ENCODE measurements at regions not wholly inside any gene's neighbourhood (a gene's known extent, or its start where the extent isn't known, plus 50 kb on each side); places are given as distances from the start of the nearest gene placed in this dataset.

DNA sequence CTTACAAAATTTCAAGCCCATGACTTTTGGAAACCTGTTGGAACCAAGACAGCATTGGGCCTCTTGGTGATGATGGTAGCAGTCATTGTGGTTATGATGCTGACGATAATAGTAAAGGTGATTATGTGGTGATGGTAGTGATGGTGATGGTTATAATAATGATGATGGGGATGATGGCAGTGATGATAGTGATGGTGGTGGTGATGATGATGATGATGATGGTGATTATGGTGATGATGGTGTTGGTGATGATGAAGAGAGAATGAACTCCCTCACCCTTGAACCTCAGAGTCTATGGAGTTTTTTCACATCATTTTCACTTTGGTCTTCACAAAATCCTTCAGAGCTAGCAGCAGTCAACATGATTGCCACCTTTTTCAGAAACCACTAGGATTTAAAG, 105.3 kb upstream of the ASIC2 start:
- no peak for DNase-seq (ENCODE audit: low spot score in 2 of 2)
- Histone ChIP-seq H3K36me3 (no peaks in the 10 kb centered on the region), H3K27ac (no peak overlapping the region), H3K4me3 (no peak overlapping the region), H3K27me3 (no peaks in the 10 kb centered on the region), H3K4me1 (no peaks in the 10 kb centered on the region), H3K9me3 (no peaks in the 10 kb centered on the region)
- WGBS: 100% methylated on average over 1 of the region's 1 CpG
- TF ChIP-seq EP300 (IDR thresholded peaks at IDR 0.05) (no peak), POLR2AphosphoS5 (IDR thresholded peaks at IDR 0.05) (no peak), POLR2A (IDR thresholded peaks at IDR 0.05) (no peak)
- TF ChIP-seq, protein P1, sequence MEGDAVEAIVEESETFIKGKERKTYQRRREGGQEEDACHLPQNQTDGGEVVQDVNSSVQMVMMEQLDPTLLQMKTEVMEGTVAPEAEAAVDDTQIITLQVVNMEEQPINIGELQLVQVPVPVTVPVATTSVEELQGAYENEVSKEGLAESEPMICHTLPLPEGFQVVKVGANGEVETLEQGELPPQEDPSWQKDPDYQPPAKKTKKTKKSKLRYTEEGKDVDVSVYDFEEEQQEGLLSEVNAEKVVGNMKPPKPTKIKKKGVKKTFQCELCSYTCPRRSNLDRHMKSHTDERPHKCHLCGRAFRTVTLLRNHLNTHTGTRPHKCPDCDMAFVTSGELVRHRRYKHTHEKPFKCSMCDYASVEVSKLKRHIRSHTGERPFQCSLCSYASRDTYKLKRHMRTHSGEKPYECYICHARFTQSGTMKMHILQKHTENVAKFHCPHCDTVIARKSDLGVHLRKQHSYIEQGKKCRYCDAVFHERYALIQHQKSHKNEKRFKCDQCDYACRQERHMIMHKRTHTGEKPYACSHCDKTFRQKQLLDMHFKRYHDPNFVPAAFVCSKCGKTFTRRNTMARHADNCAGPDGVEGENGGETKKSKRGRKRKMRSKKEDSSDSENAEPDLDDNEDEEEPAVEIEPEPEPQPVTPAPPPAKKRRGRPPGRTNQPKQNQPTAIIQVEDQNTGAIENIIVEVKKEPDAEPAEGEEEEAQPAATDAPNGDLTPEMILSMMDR (IDR thresholded peaks at IDR 0.05): no peak

DNA sequence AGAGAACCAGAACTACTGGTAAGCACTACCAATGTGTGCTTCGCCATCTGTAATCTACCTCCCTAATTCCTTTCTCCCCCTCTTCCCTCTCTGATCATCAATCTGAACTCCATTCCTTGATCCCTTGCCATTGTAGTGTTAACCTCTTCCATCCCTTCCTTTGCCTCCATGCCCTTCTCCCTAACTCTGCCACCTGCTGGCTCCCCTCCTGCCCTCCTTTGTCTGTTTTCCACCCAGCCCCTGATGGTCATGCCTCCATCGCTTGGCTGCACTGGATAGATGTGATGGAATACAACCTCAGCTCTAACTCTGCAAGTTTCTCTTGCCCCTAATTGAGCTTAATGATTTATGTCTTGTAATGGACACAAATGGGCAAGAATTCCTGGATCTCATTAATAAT, 108.2 kb upstream of the ASIC2 start:
- Histone ChIP-seq H3K4me3 (no peak overlapping the region), H3K9me3 (no peaks in the 10 kb centered on the region), H3K27me3 (no peaks in the 10 kb centered on the region), H3K36me3 (no peaks in the 10 kb centered on the region), H3K4me1 (no peaks in the 10 kb centered on the region), H3K27ac (no peak overlapping the region)
- TF ChIP-seq, protein P1 (IDR thresholded peaks at IDR 0.05): no peak
- no peak for TF ChIP-seq POLR2A (IDR thresholded peaks at IDR 0.05)
- 91% methylated on average over 2 of the region's 2 CpGs for WGBS
- DNase-seq (ENCODE audit: low spot score in 2 of 2): no peak

DNA sequence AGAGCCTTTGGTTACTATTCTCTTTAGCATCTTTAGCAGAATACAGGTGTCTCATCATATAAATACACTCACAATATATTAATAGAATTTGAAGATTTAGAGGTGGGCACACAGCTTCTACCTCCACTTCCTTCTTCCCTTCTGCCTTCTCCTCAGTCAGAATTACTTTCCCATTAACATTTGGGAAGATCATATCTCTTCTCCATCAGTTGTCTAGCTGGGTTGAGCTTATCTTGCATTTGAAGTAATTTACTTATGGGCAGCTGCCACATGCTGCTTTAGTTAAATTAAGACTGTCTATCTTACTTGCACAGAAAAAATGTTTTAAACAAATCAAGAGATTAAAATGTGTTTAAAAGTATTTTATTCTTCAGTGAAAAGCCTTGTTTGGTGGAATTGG, 110.1 kb upstream of the ASIC2 start:
- Histone ChIP-seq H3K27me3 (no peaks in the 10 kb centered on the region), H3K9me3 (no peaks in the 10 kb centered on the region), H3K4me3 (no peak overlapping the region), H3K4me1 (no peaks in the 10 kb centered on the region), H3K27ac (no peak overlapping the region), H3K36me3 (no peaks in the 10 kb centered on the region)
- DNase-seq (ENCODE audit: low spot score in 2 of 2): no peak
- TF ChIP-seq EP300 (IDR thresholded peaks at IDR 0.05): no peak
- TF ChIP-seq, protein P1 (IDR thresholded peaks at IDR 0.05): no peak
- no peak for TF ChIP-seq POLR2AphosphoS5 (IDR thresholded peaks at IDR 0.05)

DNA sequence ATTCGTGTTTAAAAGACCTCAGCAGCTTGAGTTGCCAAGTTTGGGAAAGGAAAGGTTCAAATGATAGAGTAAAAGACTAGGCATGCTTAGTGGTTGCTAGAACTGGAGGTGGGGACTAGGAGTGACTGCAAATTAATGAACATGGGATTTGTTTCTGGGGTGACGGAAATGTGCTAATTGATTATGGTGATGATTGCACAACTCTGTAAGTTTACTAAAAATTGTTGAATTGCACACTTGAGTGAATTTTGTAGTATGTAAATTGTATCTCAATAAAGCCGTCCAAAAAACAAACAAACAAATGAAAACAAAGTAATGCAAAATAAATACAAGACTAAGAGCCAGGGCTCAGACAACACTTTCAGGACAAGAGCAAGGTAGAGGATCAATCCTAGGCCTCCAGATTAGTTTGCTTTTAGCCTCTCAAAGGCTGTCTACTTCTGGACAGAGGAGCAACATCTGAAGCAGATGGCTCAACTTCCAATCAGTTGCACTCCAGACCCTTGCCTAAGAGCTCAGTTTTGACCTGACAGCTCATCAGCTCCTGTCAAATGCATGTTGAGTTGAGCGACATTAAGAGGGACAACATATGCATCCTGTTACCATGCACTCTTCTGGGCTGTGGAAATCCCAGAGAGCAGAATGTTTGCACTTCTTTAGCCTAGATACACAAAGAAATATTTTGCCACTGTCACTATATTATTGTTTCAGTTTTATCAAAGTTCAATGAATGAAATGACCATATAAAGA, 111.2 kb upstream of the ASIC2 start:
- H3K27me3 ChIP-seq: no peaks in the 10 kb centered on the region
- 85% methylated on average over 4 of the region's 4 CpGs for WGBS
- H3K4me1 ChIP-seq: no peaks in the 10 kb centered on the region
- no peaks in the 10 kb centered on the region for H3K36me3 ChIP-seq
- H3K9me3 ChIP-seq: no peaks in the 10 kb centered on the region
- H3K4me3 ChIP-seq: no peak overlapping the region
- DNase-seq (ENCODE audit: low spot score in 2 of 2): no peak
- TF ChIP-seq, protein P1 (IDR thresholded peaks at IDR 0.05): no peak
- TF ChIP-seq POLR2AphosphoS5 (IDR thresholded peaks at IDR 0.05) (no peak), EP300 (IDR thresholded peaks at IDR 0.05) (no peak), POLR2A (IDR thresholded peaks at IDR 0.05) (no peak)
- no peak overlapping the region for H3K27ac ChIP-seq

DNA sequence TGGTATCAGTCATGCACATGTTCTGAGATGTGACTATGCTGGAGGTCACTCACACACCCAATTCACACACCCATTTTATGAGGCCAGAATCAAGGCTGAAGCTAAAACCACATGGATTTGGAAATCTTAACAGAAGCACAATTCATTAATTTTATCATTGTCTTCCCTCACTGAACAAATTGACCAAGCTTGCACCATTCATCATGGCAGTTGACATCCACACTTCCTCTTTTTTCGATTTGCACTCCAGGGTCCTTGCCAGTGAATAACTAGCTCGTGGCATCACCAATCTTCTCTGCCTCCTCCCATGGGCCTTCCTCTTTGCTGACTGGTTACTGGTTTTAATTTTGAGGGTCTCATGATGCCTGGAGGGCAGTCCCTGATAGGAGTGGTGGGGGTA, 123.0 kb upstream of the ASIC2 start:
- no peak for DNase-seq (ENCODE audit: low spot score in 2 of 2)
- Histone ChIP-seq H3K4me3 (no peak overlapping the region), H3K36me3 (no peaks in the 10 kb centered on the region), H3K9me3 (no peaks in the 10 kb centered on the region), H3K27me3 (peaks cover 9% of the 10 kb centered on the region), H3K27ac (no peak overlapping the region), H3K4me1 (no peaks in the 10 kb centered on the region)
- WGBS: 44% methylated on average over 2 of the region's 2 CpGs
- TF ChIP-seq POLR2AphosphoS5 (IDR thresholded peaks at IDR 0.05): no peak
- TF ChIP-seq, protein P1 (IDR thresholded peaks at IDR 0.05): no peak
- no peak for TF ChIP-seq POLR2A (IDR thresholded peaks at IDR 0.05)
- TF ChIP-seq EP300 (IDR thresholded peaks at IDR 0.05): no peak
